ENCODE measurements at regions not wholly inside any gene's neighbourhood (a gene's known extent, or its start where the extent isn't known, plus 50 kb on each side); places are given as distances from the start of the nearest gene placed in this dataset.

GRCh38 chr5:146254223-146254622 is 50.8 kb downstream of the RBM27 start:
- no peak for DNase-seq (ENCODE audit: low read depth)

- no peak for DNase-seq (ENCODE audit: low read depth)
Observed at GRCh38 chr5:146273109-146273508, 65.5 kb upstream of the POU4F3 start.

- peak; percentile 35 for DNase-seq (ENCODE audit: low read depth)
Observed at GRCh38 chr5:146283344-146283761, 55.3 kb upstream of the POU4F3 start.

GRCh38 chr5:146284016-146284415 is 54.6 kb upstream of the POU4F3 start:
- DNase-seq (ENCODE audit: low read depth) = no peak
